H1 (cell line): ENCODE measurements at regions not wholly inside any gene's neighbourhood (a gene's known extent, or its start where the extent isn't known, plus 50 kb on each side); places are given as distances from the start of the nearest gene placed in this dataset.

ENCODE experiments used
- CTCF ChIA-PET: fragments of 300-600 bp; sonication (Branson Sonifier 250); formaldehyde crosslinking; loops from one replicate; lab custom pipeline; 2021; ENCODE audit not compliant: partially characterized antibody; lab: Charles Lee
- POLR2A ChIA-PET: fragments of 300-600 bp; sonication (Branson Sonifier 250); formaldehyde crosslinking; loops from one replicate; lab custom pipeline; 2021; ENCODE audit warnings: inconsistent platforms; ENCODE audit not compliant: partially characterized antibody; lab: Charles Lee
- DNase-seq, 2 experiments: peaks; one replicate each; pipeline versions ENCODE4 v3.0.0 to v3.0.0-alpha.2; 2010 to 2022; ENCODE audit warnings: low spot score in 2 of 2, low read depth in 1 of 2, mixed read lengths in 1 of 2
- FAIRE-seq: peaks from 2 replicates; lab custom pipeline; 2011; peaks lifted over from hg19 to GRCh38; lab: Jason Lieb, UNC
- H2AFZ ChIP-seq: 2 replicates; pipeline ENCODE4 v1.8.1; 2012; ENCODE audit warnings: low read length, inconsistent platforms
- H2AK5ac ChIP-seq: 2 replicates; pipeline ENCODE4 v1.6.1; 2013; ENCODE audit warnings: low read depth, low read length
- H2BK120ac ChIP-seq: replicated peaks from 2 replicates; pipeline ENCODE3; 2013; ENCODE audit warnings: low read depth, low read length, inconsistent platforms
- H2BK12ac ChIP-seq: 2 replicates; pipeline ENCODE4 v1.6.1; 2013; ENCODE audit warnings: low read depth, low read length
- H2BK15ac ChIP-seq: 2 replicates; pipeline ENCODE4 v1.6.1; 2013; ENCODE audit warnings: low read length
- H2BK20ac ChIP-seq: 2 replicates; pipeline ENCODE4 v1.6.1; 2013; ENCODE audit warnings: low read length
- H2BK5ac ChIP-seq: 2 replicates; pipeline ENCODE4 v1.6.1; 2013; ENCODE audit warnings: low read depth, low read length
- H3K14ac ChIP-seq: 2 replicates; pipeline ENCODE4 v1.6.1; 2013; ENCODE audit warnings: inconsistent platforms; ENCODE audit not compliant: insufficient read length
- H3K18ac ChIP-seq: 2 replicates; pipeline ENCODE4 v1.6.1; 2013; ENCODE audit warnings: low read length; ENCODE audit errors: extremely low read depth
- H3K23ac ChIP-seq: 2 replicates; pipeline ENCODE4 v1.6.1; 2013; ENCODE audit warnings: inconsistent platforms; ENCODE audit not compliant: insufficient read length
- H3K23me2 ChIP-seq: 2 replicates; pipeline ENCODE4 v1.6.1; 2013; ENCODE audit warnings: low read depth, low read length
- H3K27ac ChIP-seq: 2 replicates; pipeline ENCODE4 v1.6.1; 2011; ENCODE audit warnings: low read depth, low read length, inconsistent platforms
- H3K27me3 ChIP-seq, 4 experiments: replicated peaks in 1 of 4; 1 replicate in 1 of 4; 2 replicates in 3 of 4; pipeline versions ENCODE4 v1.6.1 to v1.8.1; 2011 to 2013; ENCODE audit warnings: low read length in 3 of 4, mild to moderate bottlenecking in 3 of 4, inconsistent platforms in 2 of 4, mixed read lengths in 2 of 4, moderate library complexity in 1 of 4; ENCODE audit not compliant: control insufficient read depth in 3 of 4, insufficient read depth in 3 of 4; ENCODE audit errors: extremely low read depth in 1 of 4
- H3K36me3 ChIP-seq, 4 experiments: 2 replicates each; pipeline versions ENCODE4 v1.6.1 to v1.8.1; 2011 to 2013; ENCODE audit warnings: mild to moderate bottlenecking in 4 of 4, low read length in 3 of 4, moderate library complexity in 2 of 4, control low read depth in 1 of 4, inconsistent platforms in 1 of 4; ENCODE audit not compliant: insufficient read depth in 4 of 4, control insufficient read depth in 2 of 4
- H3K4ac ChIP-seq: replicated peaks from 2 replicates; pipeline ENCODE3; 2013; ENCODE audit warnings: low read length, low read depth, mixed read lengths, inconsistent platforms; ENCODE audit not compliant: insufficient read length
- H3K4me1 ChIP-seq, 4 experiments: replicated peaks in 1 of 4; 1 replicate in 1 of 4; 2 replicates in 3 of 4; pipeline versions ENCODE4 v1.6.1 to v1.8.1; 2011 to 2013; ENCODE audit warnings: low read length in 3 of 4, inconsistent platforms in 2 of 4, mixed read lengths in 1 of 4; ENCODE audit not compliant: insufficient read depth in 4 of 4, control insufficient read depth in 3 of 4
- H3K4me2 ChIP-seq, 2 experiments: 2 replicates each; pipeline versions ENCODE4 v1.6.1 to v1.8.1; 2011 to 2013; ENCODE audit warnings: low read depth in 2 of 2, low read length in 2 of 2, control low read depth in 1 of 2, inconsistent platforms in 1 of 2, mild to moderate bottlenecking in 1 of 2; ENCODE audit not compliant: insufficient read depth in 1 of 2
- H3K4me3 ChIP-seq, 4 experiments: fragments of 200-600, 300-600 bp in 1 of 4; sonication (generic), shearing (Covaris generic), sonication (Bioruptor Twin) in 1 of 4; 2 replicates each; pipeline versions ENCODE4 v1.5.1 to v1.8.1; 2011 to 2016; ENCODE audit warnings: low read length in 4 of 4, low read depth in 3 of 4, control low read depth in 2 of 4, inconsistent platforms in 2 of 4, mild to moderate bottlenecking in 2 of 4, mixed read lengths in 1 of 4, moderate library complexity in 1 of 4; ENCODE audit not compliant: insufficient read depth in 2 of 4; ENCODE audit errors: extremely low read depth in 1 of 4
- H3K56ac ChIP-seq: replicated peaks from 2 replicates; pipeline ENCODE3; 2013; ENCODE audit warnings: low read depth, mild to moderate bottlenecking, mixed read lengths, low read length, inconsistent platforms; ENCODE audit not compliant: insufficient read length
- H3K79me1 ChIP-seq: 2 replicates; pipeline ENCODE4 v1.6.1; 2013; ENCODE audit warnings: low read depth, low read length, control low read depth
- H3K79me2 ChIP-seq, 2 experiments: 2 replicates each; pipeline versions ENCODE4 v1.6.1 to v1.8.1; 2012 to 2013; ENCODE audit warnings: low read length in 2 of 2, mild to moderate bottlenecking in 2 of 2, inconsistent platforms in 1 of 2; ENCODE audit not compliant: insufficient read depth in 2 of 2, control insufficient read depth in 1 of 2
- H3K9ac ChIP-seq, 4 experiments: replicated peaks in 1 of 4; 1 replicate in 1 of 4; 2 replicates in 3 of 4; pipeline versions ENCODE4 v1.6.1 to v1.8.1; 2011 to 2013; ENCODE audit warnings: low read depth in 3 of 4, low read length in 3 of 4, control low read depth in 2 of 4, mild to moderate bottlenecking in 2 of 4, moderate library complexity in 2 of 4, inconsistent platforms in 1 of 4; ENCODE audit errors: extremely low read depth in 1 of 4
- H3K9me3 ChIP-seq, 2 experiments: 2 replicates each; pipeline versions ENCODE4 v1.6.1 to v1.8.1; 2012 to 2013; ENCODE audit warnings: mild to moderate bottlenecking in 2 of 2, moderate library complexity in 2 of 2, control low read depth in 1 of 2, inconsistent platforms in 1 of 2, low read depth in 1 of 2, low read length in 1 of 2, mixed read lengths in 1 of 2; ENCODE audit not compliant: insufficient read depth in 2 of 2
- H4K20me1 ChIP-seq, 2 experiments: replicated peaks in 1 of 2; 2 replicates each; pipeline versions ENCODE3 to v1.8.1; 2011 to 2013; ENCODE audit warnings: inconsistent platforms in 2 of 2, low read length in 2 of 2, mild to moderate bottlenecking in 1 of 2; ENCODE audit not compliant: insufficient read depth in 2 of 2, control insufficient read depth in 1 of 2
- H4K5ac ChIP-seq: 2 replicates; pipeline ENCODE4 v1.6.1; 2013; ENCODE audit warnings: low read length, low read depth, mixed read lengths, inconsistent platforms; ENCODE audit not compliant: insufficient read length
- H4K8ac ChIP-seq: 2 replicates; pipeline ENCODE4 v1.8.0; 2013; ENCODE audit warnings: mild to moderate bottlenecking, moderate library complexity, low read length, inconsistent platforms; ENCODE audit not compliant: insufficient read depth; ENCODE audit errors: extremely low read depth
- H4K91ac ChIP-seq: replicated peaks from 2 replicates; pipeline ENCODE3; 2013; ENCODE audit warnings: low read length, mixed read lengths, inconsistent platforms; ENCODE audit not compliant: insufficient read length
- BACH1 ChIP-seq: IDR thresholded peaks from 2 replicates; pipeline ENCODE4 v1.6.1; 2012; ENCODE audit warnings: low read length, improper control_type of control experiment
- BCL11A ChIP-seq, 2 experiments: IDR thresholded peaks; one replicate each; pipeline ENCODE4 v1.6.1; 2011; ENCODE audit warnings: low read depth in 2 of 2, low read length in 2 of 2, mild to moderate bottlenecking in 2 of 2
- CTCF ChIP-seq, 3 experiments: IDR thresholded peaks; 1 replicate in 2 of 3; 2 replicates in 1 of 3; pipeline versions ENCODE4 v1.5.1 to v1.6.1; 2011; ENCODE audit warnings: low read length in 3 of 3, mild to moderate bottlenecking in 3 of 3, inconsistent platforms in 2 of 3, low read depth in 1 of 3, moderate library complexity in 1 of 3; ENCODE audit not compliant: insufficient read depth in 1 of 3; ENCODE audit errors: control extremely low read depth in 1 of 3
- EP300 ChIP-seq, 2 experiments: IDR thresholded peaks; 1 replicate in 1 of 2; 2 replicates in 1 of 2; pipeline ENCODE4 v1.6.1; 2011 to 2012; ENCODE audit warnings: low read depth in 2 of 2, low read length in 2 of 2, mild to moderate bottlenecking in 2 of 2, borderline replicate concordance in 1 of 2, inconsistent platforms in 1 of 2, moderate library complexity in 1 of 2
- GABPA ChIP-seq: IDR thresholded peaks from 2 replicates; pipeline ENCODE4 v1.6.1; 2011; ENCODE audit warnings: mild to moderate bottlenecking, low read length, moderate library complexity, borderline replicate concordance; ENCODE audit not compliant: insufficient read depth
- JUN ChIP-seq: IDR thresholded peaks from 2 replicates; pipeline ENCODE4 v1.6.1; 2011; ENCODE audit warnings: low read depth, mild to moderate bottlenecking, improper control_type of control experiment, low read length
- NANOG ChIP-seq: IDR thresholded peaks from 2 replicates; pipeline ENCODE4 v1.6.1; 2011; ENCODE audit warnings: low read length, low read depth, mild to moderate bottlenecking, inconsistent platforms; ENCODE audit not compliant: insufficient read depth, poor library complexity, severe bottlenecking
- NRF1 ChIP-seq: IDR thresholded peaks from 2 replicates; pipeline ENCODE4 v1.6.1; 2011; ENCODE audit warnings: mild to moderate bottlenecking, low read depth, low read length, improper control_type of control experiment
- PHF8 ChIP-seq: fragments of 200-600 bp; sonication (generic); conservative IDR thresholded peaks from 2 replicates; pipeline ENCODE4 v1.7.1; 2012; ENCODE audit warnings: low read depth, mild to moderate bottlenecking, inconsistent platforms, low read length, moderate library complexity
- SIRT6 ChIP-seq: IDR thresholded peaks from one replicate; pipeline ENCODE4 v1.7.1; 2012; ENCODE audit warnings: low read length, inconsistent platforms
- TAF1 ChIP-seq: IDR thresholded peaks from 2 replicates; pipeline ENCODE4 v1.6.1; 2011; ENCODE audit warnings: mild to moderate bottlenecking, low read depth, low read length
- TBP ChIP-seq: IDR thresholded peaks from 2 replicates; pipeline ENCODE4 v1.6.1; 2011; ENCODE audit warnings: low read depth, low read length, improper control_type of control experiment
- YY1 ChIP-seq: IDR thresholded peaks from 2 replicates; pipeline ENCODE4 v1.6.1; 2011; ENCODE audit warnings: low read depth, mild to moderate bottlenecking, low read length
- WGBS, 2 experiments: shearing (Covaris generic) in 1 of 2; methylation state at CpG; one replicate each; pipeline versions ENCODE4 v1.1.6 to v1.1.7; 2013 to 2015; ENCODE audit warnings: low lambda C conversion rate in 2 of 2, mixed read lengths in 2 of 2, inconsistent platforms in 1 of 2, low coverage in 1 of 2, missing lambda C conversion rate in 1 of 2; ENCODE audit not compliant: insufficient replicate concordance in 2 of 2, insufficient coverage in 1 of 2, insufficient read length in 1 of 2; ENCODE audit errors: extremely low coverage in 1 of 2, missing lambda C conversion rate in 1 of 2; 5-methylcytosine and 5-hydroxymethylcytosine counted together

- CTCF ChIA-PET, result no interaction called here
- Histone ChIP-seq H2AK5ac (no peak overlapping the region), H3K23me2 (0 out of 2 replicates have a peak, but pooled peaks cover 2% of the 10 kb centered on the region), H3K18ac (no peak overlapping the region), H2BK12ac (no peak overlapping the region), H2BK120ac (no peak overlapping the region), H2BK15ac (no peak overlapping the region), H3K27ac (no peak overlapping the region), H3K56ac (no peak overlapping the region), H3K9me3 (peaks cover 0 to 9% of the 10 kb centered on the region in 2 experiments; a peak in 2 of 4 replicates), H3K79me2 (no peaks in the 10 kb centered on the region), H3K23ac (no peak overlapping the region), H3K4me2 (no peak overlapping the region), H3K4me3 (no peak overlapping the region), H3K27me3 (peaks cover 0 to 2% (median 0%) of the 10 kb centered on the region in 4 experiments; a peak in 1 of 7 replicates), H3K36me3 (no peaks in the 10 kb centered on the region), H2AFZ (no peak overlapping the region), H3K79me1 (no peaks in the 10 kb centered on the region), H3K4me1 (no peaks in the 10 kb centered on the region), H4K91ac (no peak overlapping the region), H3K14ac (no peak overlapping the region), H4K5ac (no peak overlapping the region), H3K4ac (no peak overlapping the region), H4K8ac (no peak overlapping the region), H4K20me1 (no peaks in the 10 kb centered on the region), H3K9ac (no peak overlapping the region), H2BK20ac (no peak overlapping the region), H2BK5ac (no peak overlapping the region)
- FAIRE-seq (no peak), DNase-seq (no peak)
- POLR2A ChIA-PET, result no interaction called here
- 76% methylated on average over 6 of the region's 6 CpGs; no CpG with 5 or more reads in 1 of the 2 experiments for WGBS, 2 experiments
- no peak for TF ChIP-seq TBP
- no peak for TF ChIP-seq NRF1
- no peak for TF ChIP-seq BACH1
- TF ChIP-seq NANOG, result no peak
- TF ChIP-seq GABPA, result no peak
- no peak for TF ChIP-seq BCL11A (IDR thresholded peaks at IDR 0.05; ENCODE audit: low read depth in 2 of 2, low read length in 2 of 2)
- no peak for TF ChIP-seq YY1
- no peak for TF ChIP-seq SIRT6
- TF ChIP-seq CTCF (IDR thresholded peaks at IDR 0.05; ENCODE audit: control extremely low read depth in 1 of 3, insufficient read depth in 1 of 3, low read depth in 1 of 3, low read length in 3 of 3), result no peak
- TF ChIP-seq JUN, result no peak
- TF ChIP-seq PHF8, result no peak
- no peak for TF ChIP-seq EP300 (IDR thresholded peaks at IDR 0.05; ENCODE audit: borderline replicate concordance in 1 of 2, low read depth in 2 of 2, low read length in 2 of 2)
- no peak for TF ChIP-seq TAF1
These were observed 997.8 kb downstream of the BRD1 start for GRCh38 chr22:48829908-48830307.
